ENCODE measurements at regions not wholly inside any gene's neighbourhood (a gene's known extent, or its start where the extent isn't known, plus 50 kb on each side); places are given as distances from the start of the nearest gene placed in this dataset.

- DNase-seq (ENCODE audit: low spot score), result no peak
Observed at GRCh38 chr9:95613670-95614069, 96.9 kb upstream of the PTCH1 start.

GRCh38 chr9:95611354-95611753 lies 94.6 kb upstream of the PTCH1 start:
- DNase-seq (ENCODE audit: low spot score), result no peak

- DNase-seq (ENCODE audit: low spot score), result no peak
Observed at GRCh38 chr9:95610006-95610785, 93.4 kb upstream of the PTCH1 start.

GRCh38 chr9:95609426-95609825 lies 92.7 kb upstream of the PTCH1 start:
- DNase-seq (ENCODE audit: low spot score), result no peak

GRCh38 chr9:95608341-95608740 lies 91.6 kb upstream of the PTCH1 start:
- DNase-seq (ENCODE audit: low spot score), result no peak

- DNase-seq (ENCODE audit: low spot score), result no peak
Observed at GRCh38 chr9:95607507-95607906, 90.7 kb upstream of the PTCH1 start.

- no peak for DNase-seq (ENCODE audit: low spot score)
Observed at GRCh38 chr9:95606489-95607350, 89.9 kb upstream of the PTCH1 start.

GRCh38 chr9:95605816-95606488 lies 89.2 kb upstream of the PTCH1 start:
- no peak for DNase-seq (ENCODE audit: low spot score)

GRCh38 chr9:95605101-95605500 lies 88.3 kb upstream of the PTCH1 start:
- DNase-seq (ENCODE audit: low spot score), result no peak

GRCh38 chr9:95598236-95598635 lies 81.5 kb upstream of the PTCH1 start:
- no peak for DNase-seq (ENCODE audit: low spot score)

GRCh38 chr9:95595721-95596295 lies 79.0 kb upstream of the PTCH1 start:
- no peak for DNase-seq (ENCODE audit: low spot score)

- no peak for DNase-seq (ENCODE audit: low spot score)
Observed at GRCh38 chr9:95592931-95593330, 76.2 kb upstream of the PTCH1 start.

- DNase-seq (ENCODE audit: low spot score), result peak; percentile 7
Observed at GRCh38 chr9:95588724-95589588, 72.2 kb upstream of the PTCH1 start.

GRCh38 chr9:95587021-95587964 lies 70.5 kb upstream of the PTCH1 start:
- no peak for DNase-seq (ENCODE audit: low spot score)

GRCh38 chr9:95586326-95586725 lies 69.6 kb upstream of the PTCH1 start:
- no peak for DNase-seq (ENCODE audit: low spot score)

- no peak for DNase-seq (ENCODE audit: low spot score)
Observed at GRCh38 chr9:95585824-95586223, 69.1 kb upstream of the PTCH1 start.

GRCh38 chr9:95584176-95584575 lies 67.4 kb upstream of the PTCH1 start:
- DNase-seq (ENCODE audit: low spot score), result no peak

- no peak for DNase-seq (ENCODE audit: low spot score)
Observed at GRCh38 chr9:95581900-95582299, 65.1 kb upstream of the PTCH1 start.

GRCh38 chr9:95580812-95581761 lies 64.3 kb upstream of the PTCH1 start:
- DNase-seq (ENCODE audit: low spot score), result no peak

Measured in Ammon's horn (tissue), 1 donor.